T-cell (primary cell): ENCODE measurements at regions not wholly inside any gene's neighbourhood (a gene's known extent, or its start where the extent isn't known, plus 50 kb on each side); places are given as distances from the start of the nearest gene placed in this dataset.

ENCODE experiments used
- ATAC-seq, 4 experiments: fragments of 200-7000 bp in 3 of 4; fragments of 150-1000 bp in 1 of 4; cut with Tn5 transposase; replicated peaks in 1 of 4; 1 replicate in 3 of 4; 2 replicates in 1 of 4; pipeline ENCODE4 v1.10.0; 2021; ENCODE audit warnings: moderate library complexity in 3 of 4, mild to moderate bottlenecking in 2 of 4, moderate number of reproducible peaks in 1 of 4
- CTCF ChIA-PET, 2 donors: fragments of 300-600 bp; sonication (Branson Sonifier 250); formaldehyde crosslinking; loops; one replicate each; lab custom pipeline; 2022; ENCODE audit warnings: antibody characterized with exemption in 2 of 2; lab: Charles Lee
- POLR2A ChIA-PET, 2 donors: fragments of 300-600 bp; sonication (Branson Sonifier 250); formaldehyde crosslinking; loops; one replicate each; lab custom pipeline; 2022; ENCODE audit warnings: antibody characterized with exemption in 2 of 2; lab: Charles Lee
- DNase-seq, 35 experiments: peaks; one replicate each; pipeline versions ENCODE4 v3.0.0 to v3.0.0-alpha.2; 2013 to 2023
- H3K27ac ChIP-seq: one replicate; pipeline ENCODE4 v1.5.1; 2013; ENCODE audit warnings: low read length
- H3K27me3 ChIP-seq, 2 experiments: replicated peaks in 1 of 2; 1 replicate in 1 of 2; 2 replicates in 1 of 2; pipeline versions ENCODE4 v1.6.1 to v1.7.0; 2013; ENCODE audit warnings: low read length in 1 of 2, mixed read lengths in 1 of 2; ENCODE audit not compliant: control insufficient read depth in 2 of 2, insufficient read depth in 2 of 2; ENCODE audit errors: extremely low read depth in 1 of 2
- H3K36me3 ChIP-seq, 2 donors: 1 replicate in 1 of 2; 2 replicates in 1 of 2; pipeline versions ENCODE4 v1.6.1 to v1.7.0; 2013; ENCODE audit warnings: low read length in 1 of 2; ENCODE audit not compliant: control insufficient read depth in 2 of 2, insufficient read depth in 1 of 2; ENCODE audit errors: extremely low read depth in 1 of 2
- H3K4me1 ChIP-seq, 2 experiments: 1 replicate in 1 of 2; 2 replicates in 1 of 2; pipeline versions ENCODE4 v1.6.1 to v1.7.0; 2013; ENCODE audit warnings: low read length in 2 of 2, mixed read lengths in 1 of 2; ENCODE audit not compliant: insufficient read depth in 2 of 2, control insufficient read depth in 1 of 2; ENCODE audit errors: extremely low read depth in 1 of 2
- H3K4me3 ChIP-seq, 2 donors: 1 replicate in 1 of 2; 2 replicates in 1 of 2; pipeline versions ENCODE4 v1.5.1 to v1.7.0; 2013; ENCODE audit warnings: mild to moderate bottlenecking in 2 of 2, low read length in 1 of 2, moderate library complexity in 1 of 2; ENCODE audit not compliant: control insufficient read depth in 1 of 2; ENCODE audit errors: extremely low read depth in 1 of 2
- H3K9me3 ChIP-seq: 2 replicates; pipeline ENCODE4 v1.7.0; 2013
- H3K27ac Mint-ChIP-seq, 2 donors: one replicate each; pipeline ENCODE4 v1.8.0; 2020 to 2021; ENCODE audit warnings: mild to moderate bottlenecking in 2 of 2, mixed read lengths in 2 of 2
- H3K27me3 Mint-ChIP-seq, 2 donors: one replicate each; pipeline ENCODE4 v1.8.0; 2021 to 2022; ENCODE audit warnings: mixed read lengths in 2 of 2
- H3K36me3 Mint-ChIP-seq: one replicate; pipeline ENCODE4 v1.8.0; 2021; ENCODE audit warnings: mixed read lengths
- H3K4me1 Mint-ChIP-seq, 3 donors: one replicate each; pipeline ENCODE4 v1.8.0; 2020 to 2022; ENCODE audit warnings: mixed read lengths in 3 of 3, mild to moderate bottlenecking in 1 of 3
- H3K4me3 Mint-ChIP-seq, 3 donors: one replicate each; pipeline ENCODE4 v1.8.0; 2020 to 2022; ENCODE audit warnings: mild to moderate bottlenecking in 3 of 3, mixed read lengths in 3 of 3, moderate library complexity in 3 of 3
- H3K9me3 Mint-ChIP-seq, 3 donors: one replicate each; pipeline ENCODE4 v1.8.0; 2020 to 2022; ENCODE audit warnings: mixed read lengths in 3 of 3
- WGBS: methylation state at CpG from one replicate; pipeline ENCODE4 v1.1.5; 2013; ENCODE audit warnings: missing lambda C conversion rate; ENCODE audit not compliant: insufficient coverage; 5-methylcytosine and 5-hydroxymethylcytosine counted together

DNA sequence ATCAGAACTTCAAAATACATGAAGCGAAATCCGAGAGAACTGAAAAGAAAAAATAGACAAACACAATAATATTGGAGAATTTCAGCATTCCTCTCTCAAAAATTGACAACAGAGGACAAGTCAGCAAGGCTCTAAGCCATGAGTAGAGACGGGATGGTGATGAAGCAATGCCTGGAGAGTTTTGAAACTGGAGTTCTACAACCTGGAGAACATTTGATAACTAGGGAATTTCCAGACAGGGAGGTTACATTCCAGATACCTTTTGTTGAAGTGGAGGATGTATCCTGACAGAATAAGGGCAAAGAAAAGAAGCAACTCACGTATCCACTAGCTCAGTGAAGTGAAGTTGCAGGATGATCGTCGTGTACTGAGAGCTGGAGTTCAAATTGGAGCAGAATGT, 291.4 kb downstream of the CTTN start:
- H3K9me3 ChIP-seq: no peaks in the 10 kb centered on the region
- CTCF ChIA-PET: interaction anchor here in 1 of 2 donors (0.7 kb wide), 1 partner anchor 36 kb away, joined by 8 read pairs; no protein-coding TSS in a partner anchor
- H3K4me1 Mint-ChIP-seq: no peaks in the 10 kb centered on the region
- H3K27ac ChIP-seq: no peak overlapping the region
- no peaks in the 10 kb centered on the region for H3K4me1 ChIP-seq
- ATAC-seq (no peak), DNase-seq (no peak)
- POLR2A ChIA-PET: no interaction called here
- H3K36me3 ChIP-seq: no peaks in the 10 kb centered on the region
- H3K27me3 Mint-ChIP-seq: peaks cover 6 to 19% of the 10 kb centered on the region in 2 donors
- no peak overlapping the region for H3K4me3 ChIP-seq
- 94% methylated on average over 2 of the region's 6 CpGs for WGBS
- no peaks in the 10 kb centered on the region for H3K36me3 Mint-ChIP-seq
- H3K27ac Mint-ChIP-seq: no peak overlapping the region
- no peak overlapping the region for H3K4me3 Mint-ChIP-seq
- H3K27me3 ChIP-seq: peaks cover 0 to 26% of the 10 kb centered on the region in 2 experiments
- peaks cover 3 to 5% (median 5%) of the 10 kb centered on the region in 3 donors for H3K9me3 Mint-ChIP-seq

DNA sequence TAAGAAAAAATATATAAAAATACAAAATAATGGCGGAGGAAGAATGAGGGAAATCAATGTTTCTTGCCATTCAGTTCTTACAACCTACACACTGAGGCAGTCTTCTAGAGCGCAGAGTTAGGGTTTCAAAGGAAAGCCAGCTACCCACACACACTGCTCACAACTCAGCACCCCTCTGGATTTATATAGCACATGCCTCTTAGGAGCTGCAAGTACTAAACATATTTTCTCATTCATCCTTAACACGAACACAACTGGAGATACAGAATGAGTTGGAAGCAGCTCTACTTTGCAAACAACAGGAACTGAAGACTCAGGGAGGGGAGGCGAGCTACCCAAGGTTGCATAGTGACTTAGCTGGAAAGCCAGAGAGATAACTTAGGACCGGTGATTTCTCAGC, 293.8 kb downstream of the CTTN start:
- Histone ChIP-seq H3K36me3 (no peaks in the 10 kb centered on the region), H3K4me1 (no peaks in the 10 kb centered on the region), H3K27ac (no peak overlapping the region), H3K9me3 (no peaks in the 10 kb centered on the region), H3K4me3 (no peak overlapping the region), H3K27me3 (peaks cover 0 to 20% of the 10 kb centered on the region in 2 experiments)
- CTCF ChIA-PET: no interaction called here
- POLR2A ChIA-PET: no interaction called here
- 85% methylated on average over 2 of the region's 5 CpGs for WGBS
- DNase-seq (no peak), ATAC-seq (no peak)
- Mint-ChIP-seq H3K4me1 (no peaks in the 10 kb centered on the region), H3K9me3 (peaks cover 3 to 5% (median 5%) of the 10 kb centered on the region in 3 donors), H3K27ac (no peak overlapping the region), H3K27me3 (peaks cover 6 to 15% of the 10 kb centered on the region in 2 donors), H3K36me3 (no peaks in the 10 kb centered on the region), H3K4me3 (no peak overlapping the region)

DNA sequence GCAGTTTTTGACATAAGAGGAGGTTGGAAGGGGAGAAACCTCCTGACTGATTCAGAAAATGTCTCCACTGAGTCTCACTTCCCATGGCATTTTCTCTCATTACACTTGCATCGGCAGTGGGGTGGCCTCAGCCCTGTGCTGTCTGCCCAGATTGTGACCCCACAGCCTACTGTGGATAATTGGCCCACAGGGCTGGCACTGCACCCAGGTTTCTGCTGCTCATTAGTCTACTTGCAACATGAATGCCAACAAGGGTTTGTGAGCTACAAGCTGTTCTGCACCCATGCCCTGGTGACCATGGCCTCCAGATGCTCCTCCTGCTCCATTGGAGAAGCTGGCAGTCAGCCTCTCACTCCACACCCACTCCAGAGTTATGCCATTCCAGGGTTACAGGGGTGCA, 296.0 kb downstream of the CTTN start:
- Histone ChIP-seq H3K4me1 (no peaks in the 10 kb centered on the region), H3K27ac (no peak overlapping the region), H3K36me3 (no peaks in the 10 kb centered on the region), H3K4me3 (no peak overlapping the region), H3K9me3 (no peaks in the 10 kb centered on the region), H3K27me3 (peaks cover 0 to 12% of the 10 kb centered on the region in 2 experiments)
- no peaks in the 10 kb centered on the region for H3K36me3 Mint-ChIP-seq
- POLR2A ChIA-PET: no interaction called here
- H3K4me3 Mint-ChIP-seq: no peak overlapping the region
- no peak overlapping the region for H3K27ac Mint-ChIP-seq
- peaks cover 3 to 5% (median 5%) of the 10 kb centered on the region in 3 donors for H3K9me3 Mint-ChIP-seq
- CTCF ChIA-PET: no interaction called here
- peaks cover 0 to 15% of the 10 kb centered on the region in 2 donors for H3K27me3 Mint-ChIP-seq
- WGBS: 100% methylated on average over 1 of the region's 1 CpG
- DNase-seq (no peak), ATAC-seq (no peak)
- H3K4me1 Mint-ChIP-seq: no peaks in the 10 kb centered on the region

DNA sequence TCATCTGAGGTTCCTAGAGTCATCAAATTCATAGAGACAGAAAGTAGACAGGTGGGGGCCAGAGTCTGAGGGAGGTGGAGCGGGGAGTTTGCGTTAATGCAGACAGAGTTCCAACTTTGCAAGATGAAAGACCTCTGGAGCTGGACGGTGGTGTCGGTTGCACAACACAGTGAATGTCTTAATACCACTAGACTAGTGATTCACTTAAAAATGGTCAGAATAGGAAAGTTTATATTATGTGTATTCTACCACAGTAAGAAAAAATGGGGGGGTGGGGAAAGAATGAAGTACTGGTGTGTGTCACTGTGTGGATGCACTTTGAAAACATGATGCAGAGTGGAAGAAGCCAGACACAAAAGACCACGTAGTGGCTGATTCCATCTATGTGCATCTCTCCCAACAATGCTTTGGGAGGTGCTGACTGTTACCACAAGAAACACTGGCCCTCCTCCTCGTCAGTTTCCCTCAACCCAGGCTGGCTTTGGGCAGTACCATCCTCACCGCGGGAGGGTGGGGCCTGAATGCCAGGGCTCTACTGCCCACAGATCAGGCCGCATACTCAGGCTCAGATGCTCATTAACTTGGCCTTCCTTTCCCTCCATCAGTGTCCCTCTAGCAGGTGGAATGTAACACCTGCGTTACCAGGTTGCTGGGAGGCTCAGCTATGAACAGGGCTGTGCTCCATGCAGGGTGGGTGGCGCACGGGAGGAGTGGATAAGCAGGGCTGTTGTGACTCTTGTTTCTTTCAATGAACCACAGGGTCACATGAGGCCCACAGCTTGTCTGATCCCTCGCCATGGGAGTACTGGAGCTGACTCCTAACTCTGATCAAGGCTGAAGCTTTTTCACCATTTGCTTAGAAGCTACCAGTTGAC, 297.0 kb downstream of the CTTN start:
- Mint-ChIP-seq H3K4me3 (no peak overlapping the region), H3K27me3 (peaks cover 1 to 15% of the 10 kb centered on the region in 2 donors), H3K9me3 (no peaks in the 10 kb centered on the region), H3K27ac (no peak overlapping the region), H3K36me3 (no peaks in the 10 kb centered on the region), H3K4me1 (no peaks in the 10 kb centered on the region)
- no peaks in the 10 kb centered on the region for H3K9me3 ChIP-seq
- no peak overlapping the region for H3K27ac ChIP-seq
- H3K4me1 ChIP-seq: no peaks in the 10 kb centered on the region
- POLR2A ChIA-PET: no interaction called here
- 74% methylated on average over 11 of the region's 13 CpGs for WGBS
- DNase-seq: no peak
- no peaks in the 10 kb centered on the region for H3K36me3 ChIP-seq
- no peak overlapping the region for H3K4me3 ChIP-seq
- CTCF ChIA-PET: no interaction called here
- no peak for ATAC-seq
- peaks cover 0 to 17% of the 10 kb centered on the region in 2 experiments for H3K27me3 ChIP-seq

- Histone ChIP-seq H3K36me3 (no peaks in the 10 kb centered on the region), H3K9me3 (no peaks in the 10 kb centered on the region), H3K27me3 (peaks cover 0 to 17% of the 10 kb centered on the region in 2 experiments), H3K4me3 (no peak overlapping the region), H3K27ac (no peak overlapping the region), H3K4me1 (no peaks in the 10 kb centered on the region)
- Mint-ChIP-seq H3K27ac (no peak overlapping the region), H3K27me3 (peaks cover 1 to 11% of the 10 kb centered on the region in 2 donors), H3K36me3 (no peaks in the 10 kb centered on the region), H3K4me1 (no peaks in the 10 kb centered on the region), H3K9me3 (no peaks in the 10 kb centered on the region), H3K4me3 (no peak overlapping the region)
- DNase-seq: no peak
- no peak for ATAC-seq
- POLR2A ChIA-PET: no interaction called here
- CTCF ChIA-PET: no interaction called here
These were observed 297.7 kb downstream of the CTTN start for GRCh38 chr11:70696076-70696475.

- POLR2A ChIA-PET: no interaction called here
- ATAC-seq: no peak
These were observed 298.2 kb downstream of the CTTN start for GRCh38 chr11:70696564-70696963.

More at GRCh38 chr11:70696564-70696963, 298.2 kb downstream of the CTTN start:
- no peaks in the 10 kb centered on the region for H3K9me3 ChIP-seq
- DNase-seq: no peak
- Mint-ChIP-seq H3K4me1 (no peaks in the 10 kb centered on the region), H3K9me3 (no peaks in the 10 kb centered on the region), H3K27ac (no peak overlapping the region), H3K27me3 (peaks cover 1 to 10% of the 10 kb centered on the region in 2 donors), H3K36me3 (no peaks in the 10 kb centered on the region), H3K4me3 (no peak overlapping the region)
- CTCF ChIA-PET: no interaction called here
- no peaks in the 10 kb centered on the region for H3K4me1 ChIP-seq
- H3K36me3 ChIP-seq: no peaks in the 10 kb centered on the region
- peaks cover 0 to 17% of the 10 kb centered on the region in 2 experiments for H3K27me3 ChIP-seq
- H3K27ac ChIP-seq: no peak overlapping the region
- WGBS: 66% methylated on average over 3 of the region's 5 CpGs
- no peak overlapping the region for H3K4me3 ChIP-seq
